ENCODE measurements at regions not wholly inside any gene's neighbourhood (a gene's known extent, or its start where the extent isn't known, plus 50 kb on each side); places are given as distances from the start of the nearest gene placed in this dataset.

DNA sequence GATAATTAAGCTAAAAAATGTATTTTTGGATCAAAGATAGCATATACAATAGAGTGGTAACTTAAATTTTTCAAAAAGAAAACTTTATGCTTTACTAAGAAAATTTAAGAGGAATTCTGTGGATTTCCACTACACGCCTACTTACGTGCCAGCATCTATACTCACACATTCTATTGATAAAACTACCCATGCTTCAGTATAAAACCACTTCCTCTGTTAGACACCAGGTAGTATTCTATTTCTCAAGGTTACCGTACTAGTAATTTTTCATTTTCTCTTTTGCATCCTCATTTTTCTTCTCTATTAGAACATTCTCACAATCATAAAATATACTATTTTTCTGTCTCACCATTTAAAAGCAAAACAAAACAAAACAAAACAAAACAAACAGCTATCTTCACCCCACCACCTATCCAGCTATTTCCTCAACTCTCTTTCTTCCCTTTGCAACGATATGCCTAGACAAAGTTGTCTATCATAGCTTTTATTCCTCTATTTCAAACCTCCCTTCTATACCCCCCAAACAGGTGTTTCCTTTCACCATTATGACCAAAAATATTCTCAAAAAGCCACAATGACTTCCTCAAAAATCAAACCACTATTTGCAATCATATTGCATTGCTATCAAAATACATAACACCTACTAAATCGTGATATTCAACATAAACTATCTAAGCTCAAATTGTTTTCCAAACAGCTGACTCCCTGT lies 1652.0 kb downstream of the MRPL39 start:
- TF ChIP-seq, protein P1, sequence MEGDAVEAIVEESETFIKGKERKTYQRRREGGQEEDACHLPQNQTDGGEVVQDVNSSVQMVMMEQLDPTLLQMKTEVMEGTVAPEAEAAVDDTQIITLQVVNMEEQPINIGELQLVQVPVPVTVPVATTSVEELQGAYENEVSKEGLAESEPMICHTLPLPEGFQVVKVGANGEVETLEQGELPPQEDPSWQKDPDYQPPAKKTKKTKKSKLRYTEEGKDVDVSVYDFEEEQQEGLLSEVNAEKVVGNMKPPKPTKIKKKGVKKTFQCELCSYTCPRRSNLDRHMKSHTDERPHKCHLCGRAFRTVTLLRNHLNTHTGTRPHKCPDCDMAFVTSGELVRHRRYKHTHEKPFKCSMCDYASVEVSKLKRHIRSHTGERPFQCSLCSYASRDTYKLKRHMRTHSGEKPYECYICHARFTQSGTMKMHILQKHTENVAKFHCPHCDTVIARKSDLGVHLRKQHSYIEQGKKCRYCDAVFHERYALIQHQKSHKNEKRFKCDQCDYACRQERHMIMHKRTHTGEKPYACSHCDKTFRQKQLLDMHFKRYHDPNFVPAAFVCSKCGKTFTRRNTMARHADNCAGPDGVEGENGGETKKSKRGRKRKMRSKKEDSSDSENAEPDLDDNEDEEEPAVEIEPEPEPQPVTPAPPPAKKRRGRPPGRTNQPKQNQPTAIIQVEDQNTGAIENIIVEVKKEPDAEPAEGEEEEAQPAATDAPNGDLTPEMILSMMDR (IDR thresholded peaks at IDR 0.05): no peak
- TF ChIP-seq POLR2AphosphoS5 (IDR thresholded peaks at IDR 0.05): no peak
- TF ChIP-seq EP300 (IDR thresholded peaks at IDR 0.05): no peak
